Keratinocyte (primary cell): ENCODE measurements at regions not wholly inside any gene's neighbourhood (a gene's known extent, or its start where the extent isn't known, plus 50 kb on each side); places are given as distances from the start of the nearest gene placed in this dataset.

Experiments used
- DNase-seq: peaks from one replicate; pipeline ENCODE4 v3.0.0-alpha.2; 2011; ENCODE audit warnings: low read depth, missing footprints, low spot score
- FAIRE-seq: peaks from 2 replicates; lab custom pipeline; 2011; peaks lifted over from hg19 to GRCh38; lab: Jason Lieb, UNC
- H2AFZ ChIP-seq: 2 replicates; pipeline ENCODE4 v1.6.0; 2012; ENCODE audit warnings: low read length, control low read depth, inconsistent platforms; ENCODE audit not compliant: control insufficient read depth
- H3K27ac ChIP-seq: 2 replicates; pipeline ENCODE4 v1.5.1; 2011; ENCODE audit warnings: low read length; ENCODE audit not compliant: control insufficient read depth, insufficient read depth
- H3K27me3 ChIP-seq: 3 replicates; pipeline ENCODE4 v1.6.0; 2011; ENCODE audit warnings: low read length; ENCODE audit not compliant: control insufficient read depth, insufficient read depth; ENCODE audit errors: extremely low read depth
- H3K36me3 ChIP-seq, 2 experiments: 2 replicates in 1 of 2; 3 replicates in 1 of 2; pipeline ENCODE4 v1.5.1; 2011; ENCODE audit warnings: low read length in 2 of 2, mild to moderate bottlenecking in 1 of 2; ENCODE audit not compliant: control insufficient read depth in 2 of 2, insufficient read depth in 2 of 2; ENCODE audit errors: extremely low read depth in 1 of 2
- H3K4me1 ChIP-seq: 3 replicates; pipeline ENCODE4 v1.5.1; 2011; ENCODE audit warnings: low read length; ENCODE audit not compliant: control insufficient read depth, insufficient read depth; ENCODE audit errors: extremely low read depth
- H3K4me2 ChIP-seq: 3 replicates; pipeline ENCODE4 v1.6.0; 2011; ENCODE audit warnings: low read depth, low read length; ENCODE audit not compliant: control insufficient read depth, insufficient read depth; ENCODE audit errors: extremely low read depth
- H3K4me3 ChIP-seq, 3 experiments: fragments of 200-600 bp in 1 of 3; sonication (generic) in 1 of 3; 2 replicates in 2 of 3; 3 replicates in 1 of 3; pipeline ENCODE4 v1.5.1; 2011 to 2016; ENCODE audit warnings: low read length in 3 of 3, mild to moderate bottlenecking in 3 of 3, control low read depth in 2 of 3, inconsistent platforms in 1 of 3, low read depth in 1 of 3, mixed read lengths in 1 of 3, mixed run types in 1 of 3, moderate library complexity in 1 of 3; ENCODE audit not compliant: control insufficient read depth in 2 of 3, insufficient read depth in 2 of 3; ENCODE audit errors: extremely low read depth in 1 of 3
- H3K79me2 ChIP-seq: 2 replicates; pipeline ENCODE4 v1.6.0; 2012; ENCODE audit warnings: low read length; ENCODE audit not compliant: control insufficient read depth, insufficient read depth
- H3K9ac ChIP-seq: 3 replicates; pipeline ENCODE4 v1.6.0; 2011; ENCODE audit warnings: low read length; ENCODE audit not compliant: control insufficient read depth, insufficient read depth; ENCODE audit errors: extremely low read depth
- H3K9me1 ChIP-seq: 3 replicates; pipeline ENCODE4 v1.6.0; 2011; ENCODE audit warnings: low read length; ENCODE audit not compliant: control insufficient read depth, insufficient read depth; ENCODE audit errors: extremely low read depth
- H3K9me3 ChIP-seq: 2 replicates; pipeline ENCODE4 v1.5.1; 2012; ENCODE audit warnings: low read depth, low read length; ENCODE audit not compliant: control insufficient read depth
- H4K20me1 ChIP-seq: 3 replicates; pipeline ENCODE4 v1.6.0; 2011; ENCODE audit warnings: low read length; ENCODE audit not compliant: control insufficient read depth, insufficient read depth; ENCODE audit errors: extremely low read depth
- CTCF ChIP-seq, 3 experiments: IDR thresholded peaks in 1 of 3; conservative IDR thresholded peaks in 1 of 3; optimal IDR thresholded peaks in 1 of 3; 2 replicates in 2 of 3; 3 replicates in 1 of 3; pipeline versions ENCODE3 to v1.5.1; 2011; ENCODE audit warnings: low read length in 3 of 3, mild to moderate bottlenecking in 3 of 3, moderate library complexity in 2 of 3, control low read depth in 1 of 3, inconsistent platforms in 1 of 3; ENCODE audit not compliant: insufficient read depth in 2 of 3; ENCODE audit errors: extremely low read depth in 1 of 3
- EZH2 ChIP-seq: IDR thresholded peaks from one replicate; pipeline ENCODE4 v1.6.1; 2012; ENCODE audit warnings: inconsistent platforms, mild to moderate bottlenecking, low read length, moderate library complexity
- dilution Hi-C: fragments of 300-500 bp; cut with MboI; formaldehyde crosslinking; loops from one replicate; pipeline ENCODE4 v1.7.0; 2020; ENCODE audit warnings: low sequenced_read_pairs; ENCODE audit not compliant: extremely low pct_ligation_motif_present

GRCh38 chr7:41039981-41040380 is 662.9 kb downstream of the INHBA start:
- DNase-seq (no peak), FAIRE-seq (no peak)
- Histone ChIP-seq H3K79me2 (no peaks in the 10 kb centered on the region), H3K4me2 (no peak overlapping the region), H3K4me3 (no peak overlapping the region), H3K9me3 (no peaks in the 10 kb centered on the region), H3K9me1 (no peaks in the 10 kb centered on the region), H3K27ac (no peak overlapping the region), H3K36me3 (no peaks in the 10 kb centered on the region), H4K20me1 (no peaks in the 10 kb centered on the region), H3K4me1 (no peaks in the 10 kb centered on the region), H3K27me3 (no peaks in the 10 kb centered on the region), H3K9ac (no peak overlapping the region), H2AFZ (no peak overlapping the region)
- dilution Hi-C loops, result no loop called here
- no peak for TF ChIP-seq EZH2
- no peak for TF ChIP-seq CTCF (optimal IDR thresholded peaks at IDR 0.05 in 1 of 3, IDR thresholded peaks at IDR 0.05 in 1 of 3, conservative IDR thresholded peaks at IDR 0.05 in 1 of 3; ENCODE audit: extremely low read depth in 1 of 3, insufficient read depth in 2 of 3, low read length in 3 of 3)

- FAIRE-seq, result no peak
- dilution Hi-C loops, result no loop called here
Measured at GRCh38 chr7:41039386-41039953, 663.4 kb downstream of the INHBA start.

More at GRCh38 chr7:41039386-41039953, 663.4 kb downstream of the INHBA start:
- no peak overlapping the region for H3K9ac ChIP-seq
- DNase-seq, result no peak
- H3K4me1 ChIP-seq, result no peaks in the 10 kb centered on the region
- H3K4me2 ChIP-seq, result no peak overlapping the region
- H3K9me3 ChIP-seq, result no peaks in the 10 kb centered on the region
- no peaks in the 10 kb centered on the region for H3K79me2 ChIP-seq
- H2AFZ ChIP-seq, result no peak overlapping the region
- H3K27me3 ChIP-seq, result no peaks in the 10 kb centered on the region
- no peak overlapping the region for H3K27ac ChIP-seq
- no peaks in the 10 kb centered on the region for H3K36me3 ChIP-seq
- no peaks in the 10 kb centered on the region for H4K20me1 ChIP-seq
- H3K4me3 ChIP-seq, result no peak overlapping the region
- no peak for TF ChIP-seq EZH2
- TF ChIP-seq CTCF (optimal IDR thresholded peaks at IDR 0.05 in 1 of 3, IDR thresholded peaks at IDR 0.05 in 1 of 3, conservative IDR thresholded peaks at IDR 0.05 in 1 of 3; ENCODE audit: extremely low read depth in 1 of 3, insufficient read depth in 2 of 3, low read length in 3 of 3), result no peak
- H3K9me1 ChIP-seq, result no peaks in the 10 kb centered on the region
